HCT116 (cell line): ENCODE measurements at regions not wholly inside any gene's neighbourhood (a gene's known extent, or its start where the extent isn't known, plus 50 kb on each side); places are given as distances from the start of the nearest gene placed in this dataset.

Experiments
- ATAC-seq: fragments of 200-7000 bp; cut with Tn5 transposase; 2 replicates; pipeline ENCODE4 v1.9.1; 2020; ENCODE audit warnings: mild to moderate bottlenecking, moderate library complexity
- BruUV-seq: library from RNA; stranded (reverse); fragments of 400-500 nt; replicated peaks from 2 replicates; lab custom pipeline; 2021; lab: Mats Ljungman, UMichigan
- CTCF ChIA-PET: fragments of 300-600 bp; sonication (Branson Sonifier 250); formaldehyde crosslinking; loops from one replicate; lab custom pipeline; 2021; ENCODE audit warnings: antibody characterized with exemption; lab: Charles Lee
- POLR2A ChIA-PET: fragments of 300-600, 350-600 bp; sonication (Branson Sonifier 250); formaldehyde crosslinking; loops from one replicate; lab custom pipeline; 2021; ENCODE audit warnings: antibody characterized with exemption; lab: Charles Lee
- RAD21 ChIA-PET, 2 experiments: fragments of 300-600 bp; sonication (Branson Sonifier 250); formaldehyde crosslinking; loops; one replicate each; lab custom pipeline; 2023; ENCODE audit warnings: low total read pairs in 2 of 2; ENCODE audit not compliant: uncharacterized antibody in 2 of 2, unreplicated experiment in 2 of 2, low non-redundant PET in 1 of 2; lab: Charles Lee
- DNase-seq: peaks from one replicate; pipeline ENCODE4 v3.0.0-alpha.2; 2010; ENCODE audit warnings: low read depth, low spot score
- H2AFZ ChIP-seq: fragments of 200-600 bp; shearing (Covaris generic), sonication (generic); 2 replicates; pipeline ENCODE4 v1.6.1; 2017; ENCODE audit warnings: low read depth, mixed run types, mixed read lengths, antibody characterized with exemption, low read length; ENCODE audit not compliant: poor library complexity, severe bottlenecking
- H3K27ac ChIP-seq: 2 replicates; pipeline ENCODE4 v1.5.1; 2012; ENCODE audit warnings: low read depth, low read length
- H3K27me3 ChIP-seq: fragments of 200-600 bp; sonication (generic); 2 replicates; pipeline ENCODE4 v1.6.1; 2016; ENCODE audit warnings: mixed run types, low read length, mixed read lengths; ENCODE audit not compliant: insufficient read depth
- H3K36me3 ChIP-seq, 2 experiments: fragments of 200-500 bp in 1 of 2; fragments of 200-600 bp in 1 of 2; sonication (Bioruptor generic) in 1 of 2; sonication (generic) in 1 of 2; 2 replicates each; pipeline versions ENCODE4 v1.5.1 to v1.6.1; 2014 to 2016; ENCODE audit warnings: low read length in 2 of 2, inconsistent platforms in 1 of 2, mixed read lengths in 1 of 2, mixed run types in 1 of 2; ENCODE audit not compliant: insufficient read depth in 2 of 2, control insufficient read depth in 1 of 2
- H3K4me1 ChIP-seq, 2 experiments: fragments of 200-600 bp in 1 of 2; sonication (generic) in 1 of 2; 2 replicates each; pipeline versions ENCODE4 v1.5.1 to v1.6.1; 2012 to 2017; ENCODE audit warnings: low read length in 2 of 2, inconsistent platforms in 1 of 2, mild to moderate bottlenecking in 1 of 2, mixed read lengths in 1 of 2, mixed run types in 1 of 2, moderate library complexity in 1 of 2; ENCODE audit not compliant: insufficient read depth in 2 of 2, control insufficient read depth in 1 of 2
- H3K4me2 ChIP-seq: fragments of 200-600 bp; sonication (generic); 2 replicates; pipeline ENCODE4 v1.6.1; 2017; ENCODE audit warnings: mixed run types, low read length, mixed read lengths
- H3K4me3 ChIP-seq, 2 experiments: fragments of 200-600 bp in 1 of 2; sonication (generic) in 1 of 2; replicated peaks in 1 of 2; 2 replicates each; pipeline ENCODE4 v1.5.1; 2011 to 2016; ENCODE audit warnings: low read length in 2 of 2, control low read depth in 1 of 2, low read depth in 1 of 2, mild to moderate bottlenecking in 1 of 2, mixed read lengths in 1 of 2, mixed run types in 1 of 2
- H3K79me2 ChIP-seq: fragments of 200-600 bp; sonication (generic); 2 replicates; pipeline ENCODE4 v1.6.1; 2017; ENCODE audit warnings: mild to moderate bottlenecking, mixed run types, low read length, moderate library complexity, mixed read lengths; ENCODE audit not compliant: insufficient read depth
- H3K9ac ChIP-seq: fragments of 200-600 bp; sonication (generic); 2 replicates; pipeline ENCODE4 v1.6.1; 2016; ENCODE audit warnings: low read length, mixed read lengths
- H3K9me2 ChIP-seq: fragments of 200-600 bp; sonication (generic), shearing (Covaris generic); 2 replicates; pipeline ENCODE4 v1.6.1; 2017; ENCODE audit warnings: mixed run types, mild to moderate bottlenecking, moderate library complexity; ENCODE audit not compliant: insufficient read depth
- H3K9me3 ChIP-seq, 2 experiments: fragments of 200-500 bp in 1 of 2; fragments of 200-600 bp in 1 of 2; sonication (Bioruptor generic) in 1 of 2; sonication (generic) in 1 of 2; 2 replicates each; pipeline ENCODE4 v1.6.1; 2014 to 2017; ENCODE audit warnings: low read length in 2 of 2, mixed read lengths in 2 of 2, inconsistent platforms in 1 of 2, low read depth in 1 of 2, mild to moderate bottlenecking in 1 of 2, mixed run types in 1 of 2, moderate library complexity in 1 of 2; ENCODE audit not compliant: control insufficient read depth in 1 of 2, insufficient read depth in 1 of 2
- H4K20me1 ChIP-seq: fragments of 200-600 bp; sonication (generic), shearing (Covaris generic); 2 replicates; pipeline ENCODE4 v1.6.1; 2017; ENCODE audit warnings: mixed run types, mild to moderate bottlenecking, moderate library complexity; ENCODE audit not compliant: insufficient read depth
- ATF3 ChIP-seq: IDR thresholded peaks from 2 replicates; pipeline ENCODE4 v1.6.1; 2012
- CBX3 ChIP-seq: IDR thresholded peaks from 2 replicates; pipeline ENCODE4 v1.6.1; 2012; ENCODE audit warnings: low read depth
- CTCF ChIP-seq, 3 experiments: fragments of 200-600 bp in 1 of 3; sonication (generic) in 1 of 3; IDR thresholded peaks in 2 of 3; conservative IDR thresholded peaks in 1 of 3; 2 replicates each; pipeline ENCODE4 v1.5.1; 2012 to 2017; ENCODE audit warnings: low read depth in 2 of 3, low read length in 2 of 3, antibody characterized with exemption in 1 of 3, borderline replicate concordance in 1 of 3, control low read depth in 1 of 3, mild to moderate bottlenecking in 1 of 3, mixed read lengths in 1 of 3, mixed run types in 1 of 3, moderate library complexity in 1 of 3; ENCODE audit not compliant: insufficient read depth in 1 of 3
- ELF1 ChIP-seq: IDR thresholded peaks from 2 replicates; pipeline ENCODE4 v1.6.1; 2012; ENCODE audit warnings: low read depth, borderline replicate concordance
- EZH2 ChIP-seq: fragments of 200-600 bp; sonication (generic); IDR thresholded peaks from 2 replicates; pipeline ENCODE4 v1.6.1; 2017; ENCODE audit warnings: antibody characterized with exemption, mixed run types
- EZH2phosphoT487 ChIP-seq: fragments of 200-600 bp; IDR thresholded peaks from 2 replicates; pipeline ENCODE4 v1.6.1; 2018; ENCODE audit warnings: antibody characterized with exemption, borderline replicate concordance
- MAX ChIP-seq: IDR thresholded peaks from 2 replicates; pipeline ENCODE4 v1.6.1; 2012
- POLR2A ChIP-seq: IDR thresholded peaks from 2 replicates; pipeline ENCODE4 v1.7.0; 2011; ENCODE audit warnings: borderline replicate concordance; ENCODE audit not compliant: insufficient read depth, insufficient read length; ENCODE audit errors: extremely low read depth
- POLR2AphosphoS5 ChIP-seq: IDR thresholded peaks from 2 replicates; pipeline ENCODE4 v1.6.1; 2011; ENCODE audit warnings: mild to moderate bottlenecking, low read depth, low read length, moderate library complexity
- REST ChIP-seq: IDR thresholded peaks from 2 replicates; pipeline ENCODE4 v1.6.1; 2012; ENCODE audit warnings: low read depth
- SIN3A ChIP-seq: IDR thresholded peaks from 2 replicates; pipeline ENCODE4 v1.6.1; 2012; ENCODE audit warnings: low read depth
- ZFX ChIP-seq: fragments of 450-650 bp; IDR thresholded peaks from 2 replicates; pipeline ENCODE4 v1.6.1; 2017
- ZNF274 ChIP-seq: fragments of 200-500 bp; sonication (Bioruptor generic); IDR thresholded peaks from 2 replicates; pipeline ENCODE4 v1.6.1; 2014; ENCODE audit warnings: mild to moderate bottlenecking, low read depth, low read length, inconsistent platforms
- intact Hi-C: fragments of 100-400 bp; cut with micrococcal nuclease; formaldehyde crosslinking; loops from 2 replicates; pipeline ENCODE4 v1.10.0; 2022

- no peak for ATAC-seq
- intact Hi-C loops, result no loop called here
- no peak overlapping the region for H3K4me3 ChIP-seq
- H3K9me2 ChIP-seq, result no peaks in the 10 kb centered on the region
- POLR2A ChIA-PET, result no interaction called here
- DNase-seq, result no peak
- no TSS peak for BruUV-seq
- H3K9me3 ChIP-seq, result no peaks in the 10 kb centered on the region
- no peaks in the 10 kb centered on the region for H4K20me1 ChIP-seq
- H3K9ac ChIP-seq, result no peak overlapping the region
- H3K27me3 ChIP-seq, result peaks cover 47% of the 10 kb centered on the region
- H2AFZ ChIP-seq, result no peak overlapping the region
- no peaks in the 10 kb centered on the region for H3K36me3 ChIP-seq
- no peak overlapping the region for H3K4me2 ChIP-seq
- no peaks in the 10 kb centered on the region for H3K79me2 ChIP-seq
- RAD21 ChIA-PET, result no interaction called here
- no peaks in the 10 kb centered on the region for H3K4me1 ChIP-seq
- TF ChIP-seq POLR2AphosphoS5 (no peak), MAX (no peak), EZH2phosphoT487 (no peak), ZNF274 (no peak), ELF1 (no peak), REST (no peak), SIN3A (no peak), POLR2A (no peak), EZH2 (no peak), CBX3 (no peak), ZFX (no peak), CTCF (IDR thresholded peaks at IDR 0.05 in 2 of 3, conservative IDR thresholded peaks at IDR 0.05 in 1 of 3; ENCODE audit: borderline replicate concordance in 1 of 3, insufficient read depth in 1 of 3, low read depth in 2 of 3, low read length in 2 of 3) (no peak), ATF3 (no peak)
- H3K27ac ChIP-seq, result no peak overlapping the region
- CTCF ChIA-PET, result no interaction called here
Observed at GRCh38 chr14:105818712-105819005, 292.3 kb downstream of the TMEM121 start.
